ENCODE measurements at regions not wholly inside any gene's neighbourhood (a gene's known extent, or its start where the extent isn't known, plus 50 kb on each side); places are given as distances from the start of the nearest gene placed in this dataset.
"Not testable (repeated sequence)": the region's sequence is repeated elsewhere in the genome, so short reads cannot be mapped to it uniquely, and the experiment has no call there.

GRCh38 chr7:68235937-68236336 is 1239.3 kb downstream of the TYW1 start:
- peak; percentile 67 for DNase-seq (ENCODE audit: low spot score)

GRCh38 chr7:68238204-68238805 is 1241.7 kb downstream of the TYW1 start:
- peak; percentile 63 for DNase-seq (ENCODE audit: low spot score)

- no peak for DNase-seq (ENCODE audit: low spot score)
These were observed 1246.5 kb downstream of the TYW1 start for GRCh38 chr7:68243128-68243527.

GRCh38 chr7:68244389-68244788 is 1247.8 kb downstream of the TYW1 start:
- no peak for DNase-seq (ENCODE audit: low spot score)

GRCh38 chr7:68245688-68246087 is 1249.1 kb downstream of the TYW1 start:
- DNase-seq (ENCODE audit: low spot score): peak; percentile 99

- DNase-seq (ENCODE audit: low spot score): peak; percentile 99
These were observed 1249.6 kb downstream of the TYW1 start for GRCh38 chr7:68246189-68246633.

- DNase-seq (ENCODE audit: low spot score): no peak
These were observed 1250.5 kb downstream of the TYW1 start for GRCh38 chr7:68247126-68247525.

GRCh38 chr7:68247571-68247970 is 1250.9 kb downstream of the TYW1 start:
- no peak for DNase-seq (ENCODE audit: low spot score)

- no peak for DNase-seq (ENCODE audit: low spot score)
These were observed 1252.3 kb downstream of the TYW1 start for GRCh38 chr7:68248973-68249372.

GRCh38 chr7:68249611-68250010 is 1253.0 kb downstream of the TYW1 start:
- DNase-seq (ENCODE audit: low spot score): no peak

- no peak for DNase-seq (ENCODE audit: low spot score)
These were observed 1253.5 kb downstream of the TYW1 start for GRCh38 chr7:68250143-68250542.

- DNase-seq (ENCODE audit: low spot score): not testable (repeated sequence)
These were observed 1258.2 kb downstream of the TYW1 start for GRCh38 chr7:68254815-68255214.

GRCh38 chr7:68256295-68256694 is 1259.7 kb downstream of the TYW1 start:
- DNase-seq (ENCODE audit: low spot score): no peak

- DNase-seq (ENCODE audit: low spot score): no peak
These were observed 1262.0 kb downstream of the TYW1 start for GRCh38 chr7:68258609-68259008.

GRCh38 chr7:68265258-68265657 is 1268.6 kb downstream of the TYW1 start:
- no peak for DNase-seq (ENCODE audit: low spot score)

- DNase-seq (ENCODE audit: low spot score): no peak
These were observed 1269.5 kb downstream of the TYW1 start for GRCh38 chr7:68266004-68266579.

GRCh38 chr7:68267486-68267885 is 1270.9 kb downstream of the TYW1 start:
- DNase-seq (ENCODE audit: low spot score): no peak

GRCh38 chr7:68269405-68269804 is 1272.8 kb downstream of the TYW1 start:
- peak; percentile 96 for DNase-seq (ENCODE audit: low spot score)

GRCh38 chr7:68272507-68272906 is 1275.9 kb downstream of the TYW1 start:
- DNase-seq (ENCODE audit: low spot score): no peak

- no peak for DNase-seq (ENCODE audit: low spot score)
These were observed 1280.1 kb downstream of the TYW1 start for GRCh38 chr7:68276725-68277124.

- DNase-seq (ENCODE audit: low spot score): no peak
These were observed 1283.3 kb downstream of the TYW1 start for GRCh38 chr7:68279827-68280400.

- DNase-seq (ENCODE audit: low spot score): no peak
These were observed 1284.3 kb downstream of the TYW1 start for GRCh38 chr7:68280931-68281330.

GRCh38 chr7:68288144-68288593 is 1291.5 kb downstream of the TYW1 start:
- no peak for DNase-seq (ENCODE audit: low spot score)

All from A172 (cell line).